HG03064 (cell line): ENCODE measurements at regions not wholly inside any gene's neighbourhood (a gene's known extent, or its start where the extent isn't known, plus 50 kb on each side); places are given as distances from the start of the nearest gene placed in this dataset.
"Not testable (repeated sequence)": the region's sequence is repeated elsewhere in the genome, so short reads cannot be mapped to it uniquely, and the experiment has no call there.

Source experiments
- ATAC-seq: cut with Tn5 transposase; IDR thresholded peaks from one replicate; pipeline ENCODE4 v1.9.1; 2021; ENCODE audit warnings: low read depth; ENCODE audit not compliant: unreplicated experiment

- ATAC-seq, result no peak
These were observed 461.1 kb upstream of the DCN start for GRCh38 chr12:91643763-91644162.

GRCh38 chr12:91640021-91640420 is 457.4 kb upstream of the DCN start:
- ATAC-seq, result no peak

GRCh38 chr12:91639327-91639726 is 456.7 kb upstream of the DCN start:
- no peak for ATAC-seq

GRCh38 chr12:91637789-91638624 is 455.4 kb upstream of the DCN start:
- ATAC-seq, result no peak

- ATAC-seq, result no peak
These were observed 454.1 kb upstream of the DCN start for GRCh38 chr12:91636721-91637120.

GRCh38 chr12:91634386-91634713 is 451.7 kb upstream of the DCN start:
- ATAC-seq, result not testable (repeated sequence)

- ATAC-seq, result no peak
These were observed 451.2 kb upstream of the DCN start for GRCh38 chr12:91633734-91634357.

- ATAC-seq, result no peak
These were observed 450.6 kb upstream of the DCN start for GRCh38 chr12:91633206-91633605.

- ATAC-seq, result no peak
These were observed 449.6 kb upstream of the DCN start for GRCh38 chr12:91632042-91632786.

GRCh38 chr12:91630596-91631293 is 448.1 kb upstream of the DCN start:
- no peak for ATAC-seq

GRCh38 chr12:91630083-91630482 is 447.5 kb upstream of the DCN start:
- ATAC-seq, result no peak

GRCh38 chr12:91629440-91629839 is 446.8 kb upstream of the DCN start:
- no peak for ATAC-seq

- no peak for ATAC-seq
These were observed 446.0 kb upstream of the DCN start for GRCh38 chr12:91628656-91629055.

- no peak for ATAC-seq
These were observed 444.6 kb upstream of the DCN start for GRCh38 chr12:91627225-91627624.

- no peak for ATAC-seq
These were observed 440.4 kb upstream of the DCN start for GRCh38 chr12:91622981-91623380.

GRCh38 chr12:91622037-91622436 is 439.4 kb upstream of the DCN start:
- no peak for ATAC-seq

GRCh38 chr12:91620992-91621391 is 438.4 kb upstream of the DCN start:
- no peak for ATAC-seq

GRCh38 chr12:91620422-91620821 is 437.8 kb upstream of the DCN start:
- ATAC-seq, result no peak

- no peak for ATAC-seq
These were observed 435.7 kb upstream of the DCN start for GRCh38 chr12:91618281-91618680.

GRCh38 chr12:91617818-91618217 is 435.2 kb upstream of the DCN start:
- no peak for ATAC-seq

- no peak for ATAC-seq
These were observed 433.8 kb upstream of the DCN start for GRCh38 chr12:91616416-91616815.
